B cell (primary cell): ENCODE measurements at regions not wholly inside any gene's neighbourhood (a gene's known extent, or its start where the extent isn't known, plus 50 kb on each side); places are given as distances from the start of the nearest gene placed in this dataset.

Experiments
- ATAC-seq: fragments of 200-7000 bp; cut with Tn5 transposase; one replicate; pipeline ENCODE4 v1.10.0; 2021; ENCODE audit warnings: low read depth, mild to moderate bottlenecking, moderate number of reproducible peaks, moderate library complexity
- CTCF ChIA-PET: fragments of 350-600 bp; sonication (Branson Sonifier 250); formaldehyde crosslinking; loops from one replicate; lab custom pipeline; 2021; ENCODE audit warnings: antibody characterized with exemption, inconsistent platforms; lab: Charles Lee
- POLR2A ChIA-PET: fragments of 350-600 bp; sonication (Branson Sonifier 250); formaldehyde crosslinking; loops from one replicate; lab custom pipeline; 2021; ENCODE audit warnings: antibody characterized with exemption; lab: Charles Lee
- DNase-seq: peaks from one replicate; pipeline ENCODE4 v3.0.0; 2013
- H2AFZ ChIP-seq: 2 replicates; pipeline ENCODE4 v1.6.1; 2012; ENCODE audit warnings: mild to moderate bottlenecking, low read depth, low read length; ENCODE audit not compliant: insufficient read depth, poor library complexity, severe bottlenecking
- H3K27ac ChIP-seq, 2 donors: 1 replicate in 1 of 2; 2 replicates in 1 of 2; pipeline ENCODE4 v1.5.1; 2012 to 2013; ENCODE audit warnings: low read length in 2 of 2, mild to moderate bottlenecking in 2 of 2, moderate library complexity in 1 of 2
- H3K27me3 ChIP-seq, 4 experiments: fragments of 200-600 bp in 1 of 4; sonication (generic) in 1 of 4; replicated peaks in 1 of 4; 1 replicate in 2 of 4; 2 replicates in 2 of 4; pipeline versions ENCODE4 v1.6.1 to v1.7.0; 2013 to 2016; ENCODE audit warnings: low read length in 3 of 4, mild to moderate bottlenecking in 2 of 4, mixed read lengths in 1 of 4, moderate library complexity in 1 of 4; ENCODE audit not compliant: insufficient read depth in 4 of 4, control insufficient read depth in 3 of 4; ENCODE audit errors: control extremely low read depth in 1 of 4
- H3K36me3 ChIP-seq, 2 experiments: replicated peaks in 1 of 2; 1 replicate in 1 of 2; 2 replicates in 1 of 2; pipeline versions ENCODE4 v1.6.1 to v1.7.1; 2013; ENCODE audit warnings: low read length in 1 of 2; ENCODE audit not compliant: insufficient read depth in 2 of 2, control insufficient read depth in 1 of 2; ENCODE audit errors: control extremely low read depth in 1 of 2, extremely low read depth in 1 of 2
- H3K4me1 ChIP-seq, 2 donors: fragments of 200-600 bp in 1 of 2; sonication (generic) in 1 of 2; 1 replicate in 1 of 2; 2 replicates in 1 of 2; pipeline versions ENCODE4 v1.5.1 to v1.6.1; 2013 to 2017; ENCODE audit warnings: low read length in 2 of 2; ENCODE audit not compliant: control insufficient read depth in 2 of 2, insufficient read depth in 2 of 2
- H3K4me2 ChIP-seq: replicated peaks from 2 replicates; pipeline ENCODE3; 2012; ENCODE audit warnings: mild to moderate bottlenecking, low read depth, low read length; ENCODE audit not compliant: poor library complexity, severe bottlenecking
- H3K4me3 ChIP-seq, 5 experiments: fragments of 200-600 bp in 1 of 5; sonication (generic) in 1 of 5; 1 replicate in 3 of 5; 2 replicates in 2 of 5; pipeline versions ENCODE4 v1.5.1 to v1.7.0; 2011 to 2016; ENCODE audit warnings: low read length in 4 of 5, mild to moderate bottlenecking in 4 of 5, low read depth in 2 of 5, control low read depth in 1 of 5, moderate library complexity in 1 of 5; ENCODE audit not compliant: insufficient read depth in 1 of 5; ENCODE audit errors: control extremely low read depth in 1 of 5, extremely low read depth in 1 of 5
- H3K79me2 ChIP-seq: fragments of 200-600 bp; sonication (generic); one replicate; pipeline ENCODE4 v1.6.0; 2016; ENCODE audit warnings: low read length; ENCODE audit not compliant: control insufficient read depth, insufficient read depth
- H3K9ac ChIP-seq: fragments of 200-600 bp; sonication (generic); 2 replicates; pipeline ENCODE4 v1.6.1; 2017; ENCODE audit warnings: mild to moderate bottlenecking, low read length, moderate library complexity
- H3K9me3 ChIP-seq, 3 donors: one replicate each; pipeline versions ENCODE4 v1.6.1 to v1.7.1; 2013; ENCODE audit warnings: low read length in 2 of 3; ENCODE audit not compliant: control insufficient read depth in 2 of 3, insufficient read depth in 1 of 3; ENCODE audit errors: control extremely low read depth in 1 of 3
- H4K20me1 ChIP-seq: 2 replicates; pipeline ENCODE4 v1.6.0; 2012; ENCODE audit warnings: mild to moderate bottlenecking, low read length; ENCODE audit not compliant: insufficient read depth, control insufficient read depth, poor library complexity, severe bottlenecking
- H3K27ac Mint-ChIP-seq: one replicate; pipeline ENCODE4 v1.8.0; 2021; ENCODE audit warnings: mixed read lengths
- H3K27me3 Mint-ChIP-seq: one replicate; pipeline ENCODE4 v1.8.0; 2021; ENCODE audit warnings: mixed read lengths
- H3K4me1 Mint-ChIP-seq: one replicate; pipeline ENCODE4 v1.8.0; 2021; ENCODE audit warnings: mixed read lengths
- H3K4me3 Mint-ChIP-seq: one replicate; pipeline ENCODE4 v1.8.0; 2021; ENCODE audit warnings: mixed read lengths
- H3K9me3 Mint-ChIP-seq: one replicate; pipeline ENCODE4 v1.8.0; 2022; ENCODE audit warnings: mixed read lengths; ENCODE audit not compliant: insufficient read depth
- CTCF ChIP-seq: fragments of 200-600 bp; IDR thresholded peaks from one replicate; pipeline ENCODE4 v1.8.0; 2022; ENCODE audit warnings: antibody characterized with exemption, mild to moderate bottlenecking
- EZH2 ChIP-seq: IDR thresholded peaks from 2 replicates; pipeline ENCODE4 v1.6.1; 2012; ENCODE audit warnings: borderline replicate concordance, low read depth, mild to moderate bottlenecking, moderate library complexity, low read length; ENCODE audit not compliant: insufficient read depth, poor library complexity, severe bottlenecking
- WGBS: methylation state at CpG from one replicate; pipeline ENCODE4 v1.1.5; 2013; ENCODE audit warnings: missing lambda C conversion rate; ENCODE audit not compliant: insufficient coverage; 5-methylcytosine and 5-hydroxymethylcytosine counted together
- intact Hi-C: fragments of 100-400 bp; cut with micrococcal nuclease; formaldehyde crosslinking; loops from one replicate; pipeline ENCODE4 v1.10.0; 2022

DNA sequence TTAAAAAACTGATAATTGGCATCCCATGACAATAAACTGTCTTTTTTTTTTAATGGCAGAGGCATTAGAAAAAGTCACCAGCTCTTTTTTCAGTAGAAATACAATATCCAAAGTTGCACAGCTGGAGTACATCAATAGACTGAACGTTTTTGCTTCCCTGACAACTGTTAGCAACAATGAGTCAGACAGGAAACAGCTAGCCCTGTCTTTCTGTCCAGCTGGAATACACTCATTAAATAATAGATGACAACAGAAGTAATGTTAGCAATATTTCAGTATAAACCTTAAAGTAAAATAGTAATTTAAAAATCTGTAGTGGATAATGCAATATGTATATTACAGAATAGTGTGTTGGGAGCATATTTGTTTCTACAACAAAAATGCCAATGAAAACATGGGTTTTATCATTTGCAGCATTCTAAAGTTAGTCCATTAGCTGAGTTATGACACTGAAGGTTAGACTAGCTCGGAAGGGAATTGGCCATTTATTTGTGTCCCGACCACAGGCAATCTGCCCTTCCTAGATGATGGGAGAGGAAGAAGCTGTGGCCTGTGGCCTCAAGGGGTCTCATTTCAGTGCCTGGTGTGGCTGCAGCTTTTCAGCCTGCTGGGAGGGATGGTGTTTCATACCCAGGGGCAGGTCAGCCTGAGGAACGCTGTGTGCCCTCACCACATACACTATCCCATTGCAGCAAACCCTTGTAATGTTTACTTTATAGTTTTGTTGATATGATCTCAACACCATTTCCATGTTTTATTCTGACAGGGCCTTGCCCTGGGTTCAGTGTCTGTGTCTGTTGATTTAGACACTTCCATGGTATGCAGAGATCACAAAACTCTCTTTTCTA, 173.3 kb downstream of the SLC16A9 start:
- H3K4me2 ChIP-seq = no peak overlapping the region
- no peaks in the 10 kb centered on the region for H3K4me1 ChIP-seq
- peaks cover 0 to 8% (median 0%) of the 10 kb centered on the region in 3 donors for H3K9me3 ChIP-seq
- H3K27ac ChIP-seq = no peak overlapping the region
- H3K27me3 ChIP-seq = no peaks in the 10 kb centered on the region
- H3K9ac ChIP-seq = no peak overlapping the region
- H3K4me1 Mint-ChIP-seq = no peaks in the 10 kb centered on the region
- no peak for ATAC-seq
- no peaks in the 10 kb centered on the region for H3K79me2 ChIP-seq
- POLR2A ChIA-PET = no interaction called here
- no peaks in the 10 kb centered on the region for H4K20me1 ChIP-seq
- H3K4me3 ChIP-seq = no peak overlapping the region
- H3K4me3 Mint-ChIP-seq = no peak overlapping the region
- WGBS = 30% methylated on average over 2 of the region's 4 CpGs
- no peak for TF ChIP-seq EZH2
- no peak for TF ChIP-seq CTCF
- H3K9me3 Mint-ChIP-seq = no peaks in the 10 kb centered on the region
- no peak for DNase-seq
- H3K27ac Mint-ChIP-seq = no peak overlapping the region
- H3K36me3 ChIP-seq = no peaks in the 10 kb centered on the region
- CTCF ChIA-PET = interaction anchor here (0.8 kb wide), 1 partner anchor 103 kb away, joined by 3 read pairs; no protein-coding TSS in a partner anchor
- H3K27me3 Mint-ChIP-seq = no peaks in the 10 kb centered on the region
- no peak overlapping the region for H2AFZ ChIP-seq
- intact Hi-C loops = no loop called here

DNA sequence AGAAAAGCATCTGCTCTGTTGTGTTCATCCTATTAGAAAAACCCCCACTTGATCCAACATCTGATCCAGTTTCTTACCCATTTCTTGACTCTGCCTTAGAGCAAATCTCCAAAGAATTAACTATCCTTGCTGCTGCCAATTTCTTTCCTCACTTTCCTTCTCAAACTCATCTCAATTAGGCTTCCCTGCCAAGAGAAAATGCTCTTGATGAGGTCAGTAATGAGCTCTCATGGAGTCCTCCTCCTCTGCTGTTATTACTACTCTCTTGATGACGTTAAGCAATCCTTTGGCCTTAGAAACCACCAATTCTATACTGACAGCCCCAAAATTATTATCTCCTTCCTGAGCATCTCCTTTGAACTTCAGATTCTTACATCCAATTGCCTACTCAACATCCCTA, 162.0 kb upstream of the FAM13C start:
- 25% methylated on average over 1 of the region's 1 CpG for WGBS
- Histone ChIP-seq H3K79me2 (no peaks in the 10 kb centered on the region), H3K4me1 (no peaks in the 10 kb centered on the region), H4K20me1 (no peaks in the 10 kb centered on the region), H3K27me3 (no peaks in the 10 kb centered on the region), H3K9me3 (no peaks in the 10 kb centered on the region), H3K4me2 (no peak overlapping the region), H2AFZ (no peak overlapping the region), H3K9ac (no peak overlapping the region), H3K4me3 (no peak overlapping the region), H3K27ac (peak overlapping the region in 1 of 2 donors; percentile 46), H3K36me3 (no peaks in the 10 kb centered on the region)
- no peak for DNase-seq
- intact Hi-C loops = no loop called here
- Mint-ChIP-seq H3K27me3 (no peaks in the 10 kb centered on the region), H3K4me3 (no peak overlapping the region), H3K9me3 (no peaks in the 10 kb centered on the region), H3K27ac (no peak overlapping the region), H3K4me1 (no peaks in the 10 kb centered on the region)
- no peak for ATAC-seq
- POLR2A ChIA-PET = no interaction called here
- TF ChIP-seq EZH2 (no peak), CTCF (no peak)
- CTCF ChIA-PET = no interaction called here
